NCI-H1092 (cell line): ENCODE measurements at regions not wholly inside any gene's neighbourhood (a gene's known extent, or its start where the extent isn't known, plus 50 kb on each side); places are given as distances from the start of the nearest gene placed in this dataset.
"Not testable (repeated sequence)": the region's sequence is repeated elsewhere in the genome, so short reads cannot be mapped to it uniquely, and the experiment has no call there.

Experiments used
- DNase-seq: peaks from one replicate; lab custom pipeline; 2025; lab: John Stamatoyannopoulos, UW

GRCh38 chr15:39504808-39505207 lies 76.1 kb upstream of the THBS1 start:
- DNase-seq = no peak

- no peak for DNase-seq
Observed at GRCh38 chr15:39506146-39506545, 74.7 kb upstream of the THBS1 start.

- DNase-seq = no peak
Observed at GRCh38 chr15:39508536-39508935, 72.3 kb upstream of the THBS1 start.

GRCh38 chr15:39510001-39510701 lies 70.7 kb upstream of the THBS1 start:
- no peak for DNase-seq

GRCh38 chr15:39511000-39511915 lies 69.6 kb upstream of the THBS1 start:
- DNase-seq = no peak

DNA sequence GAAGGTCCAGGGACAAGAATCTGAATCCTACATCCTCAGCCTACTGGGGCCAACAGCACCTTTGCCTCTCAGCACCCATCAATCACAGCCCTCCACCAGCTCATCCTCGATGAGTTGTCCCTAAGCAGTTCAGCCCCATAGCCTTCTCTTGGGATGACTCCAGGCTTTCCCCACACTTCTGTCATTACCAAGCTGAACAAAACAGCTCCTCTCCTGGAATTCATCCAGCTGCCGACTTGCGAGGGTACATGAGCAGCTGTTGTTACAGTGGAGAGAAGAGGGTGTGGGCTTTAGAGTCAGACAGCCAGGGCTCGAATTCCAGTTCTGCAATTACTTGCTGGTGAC lies 69.0 kb upstream of the THBS1 start:
- DNase-seq = peak; percentile 9

DNA sequence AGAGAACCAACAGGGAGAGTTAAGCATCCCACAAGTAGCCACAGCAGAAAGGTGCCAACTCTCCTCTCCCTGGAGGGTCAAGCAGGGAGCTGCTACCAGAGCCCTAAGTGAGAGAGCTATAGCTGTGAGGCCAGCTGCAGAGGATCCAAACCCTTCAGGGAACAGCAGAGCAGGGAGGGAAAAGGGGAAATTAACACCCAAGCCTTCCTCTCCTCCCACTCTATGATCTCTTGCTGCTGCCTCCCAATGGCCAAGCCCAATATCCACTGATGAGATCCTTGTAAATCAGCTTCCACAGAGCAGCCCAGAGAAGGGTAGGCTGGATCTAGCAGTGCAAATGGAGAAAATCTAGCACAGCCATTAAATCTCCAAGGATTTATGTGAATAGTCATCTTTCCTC lies 68.2 kb upstream of the THBS1 start:
- DNase-seq = no peak

GRCh38 chr15:39513936-39514335 lies 66.9 kb upstream of the THBS1 start:
- DNase-seq = no peak

- no peak for DNase-seq
Observed at GRCh38 chr15:39514933-39515332, 65.9 kb upstream of the THBS1 start.

DNA sequence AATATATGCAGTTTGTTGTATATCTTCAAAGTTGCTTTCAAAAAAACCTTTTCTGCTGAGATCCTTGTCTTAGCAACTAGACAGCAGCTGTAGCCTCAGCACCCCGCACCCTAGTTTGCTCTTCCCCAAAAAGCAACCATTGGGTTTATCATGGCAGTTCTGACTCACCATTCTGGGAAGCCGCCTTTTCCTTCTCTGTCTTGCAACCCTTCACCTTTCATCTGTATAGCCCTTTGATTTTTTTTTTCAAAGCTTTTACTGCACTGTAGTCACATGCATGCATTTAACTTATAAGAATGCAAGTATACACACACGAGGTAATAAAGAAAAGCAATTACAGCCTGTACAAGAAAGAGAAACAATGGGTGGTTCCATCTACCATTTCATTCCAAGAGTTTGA lies 65.1 kb upstream of the THBS1 start:
- no peak for DNase-seq

GRCh38 chr15:39517122-39517855 lies 63.6 kb upstream of the THBS1 start:
- no peak for DNase-seq

- DNase-seq = not testable (repeated sequence)
Observed at GRCh38 chr15:39523968-39524367, 56.9 kb upstream of the THBS1 start.

GRCh38 chr15:39529457-39529856 lies 51.4 kb upstream of the THBS1 start:
- DNase-seq = no peak

- no peak for DNase-seq
Observed at GRCh38 chr15:39530480-39531342, 50.2 kb upstream of the THBS1 start.
